ENCODE measurements at regions not wholly inside any gene's neighbourhood (a gene's known extent, or its start where the extent isn't known, plus 50 kb on each side); places are given as distances from the start of the nearest gene placed in this dataset.
"Not testable (repeated sequence)": the region's sequence is repeated elsewhere in the genome, so short reads cannot be mapped to it uniquely, and the experiment has no call there.

DNA sequence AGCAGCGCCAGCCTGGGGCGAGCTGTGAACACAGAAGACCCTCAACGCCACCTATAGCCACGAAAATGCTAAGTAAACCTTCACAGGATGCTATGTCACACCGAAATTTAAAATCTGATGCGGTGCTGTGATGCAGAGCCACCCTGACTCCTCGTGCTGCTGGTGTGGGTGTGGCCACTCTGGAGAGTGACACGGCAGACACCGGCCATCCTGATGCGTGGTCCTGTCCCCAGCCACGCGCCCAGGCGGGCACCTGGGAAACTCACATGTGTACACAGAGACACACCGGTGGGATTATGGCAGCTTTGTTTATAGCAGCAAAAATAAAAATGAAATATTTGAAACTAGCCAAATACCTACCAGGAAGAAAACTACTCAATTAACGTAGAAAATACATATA is 138.3 kb upstream of the SFSWAP start:
- TF ChIP-seq, protein P1, sequence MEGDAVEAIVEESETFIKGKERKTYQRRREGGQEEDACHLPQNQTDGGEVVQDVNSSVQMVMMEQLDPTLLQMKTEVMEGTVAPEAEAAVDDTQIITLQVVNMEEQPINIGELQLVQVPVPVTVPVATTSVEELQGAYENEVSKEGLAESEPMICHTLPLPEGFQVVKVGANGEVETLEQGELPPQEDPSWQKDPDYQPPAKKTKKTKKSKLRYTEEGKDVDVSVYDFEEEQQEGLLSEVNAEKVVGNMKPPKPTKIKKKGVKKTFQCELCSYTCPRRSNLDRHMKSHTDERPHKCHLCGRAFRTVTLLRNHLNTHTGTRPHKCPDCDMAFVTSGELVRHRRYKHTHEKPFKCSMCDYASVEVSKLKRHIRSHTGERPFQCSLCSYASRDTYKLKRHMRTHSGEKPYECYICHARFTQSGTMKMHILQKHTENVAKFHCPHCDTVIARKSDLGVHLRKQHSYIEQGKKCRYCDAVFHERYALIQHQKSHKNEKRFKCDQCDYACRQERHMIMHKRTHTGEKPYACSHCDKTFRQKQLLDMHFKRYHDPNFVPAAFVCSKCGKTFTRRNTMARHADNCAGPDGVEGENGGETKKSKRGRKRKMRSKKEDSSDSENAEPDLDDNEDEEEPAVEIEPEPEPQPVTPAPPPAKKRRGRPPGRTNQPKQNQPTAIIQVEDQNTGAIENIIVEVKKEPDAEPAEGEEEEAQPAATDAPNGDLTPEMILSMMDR (IDR thresholded peaks at IDR 0.05; ENCODE audit: borderline replicate concordance, control extremely low read depth, extremely low read depth, insufficient read depth, missing control alignments): no peak
- in situ Hi-C loops (cut with MboI; ENCODE audit: low sequenced_read_pairs, unreplicated experiment): no loop called here

DNA sequence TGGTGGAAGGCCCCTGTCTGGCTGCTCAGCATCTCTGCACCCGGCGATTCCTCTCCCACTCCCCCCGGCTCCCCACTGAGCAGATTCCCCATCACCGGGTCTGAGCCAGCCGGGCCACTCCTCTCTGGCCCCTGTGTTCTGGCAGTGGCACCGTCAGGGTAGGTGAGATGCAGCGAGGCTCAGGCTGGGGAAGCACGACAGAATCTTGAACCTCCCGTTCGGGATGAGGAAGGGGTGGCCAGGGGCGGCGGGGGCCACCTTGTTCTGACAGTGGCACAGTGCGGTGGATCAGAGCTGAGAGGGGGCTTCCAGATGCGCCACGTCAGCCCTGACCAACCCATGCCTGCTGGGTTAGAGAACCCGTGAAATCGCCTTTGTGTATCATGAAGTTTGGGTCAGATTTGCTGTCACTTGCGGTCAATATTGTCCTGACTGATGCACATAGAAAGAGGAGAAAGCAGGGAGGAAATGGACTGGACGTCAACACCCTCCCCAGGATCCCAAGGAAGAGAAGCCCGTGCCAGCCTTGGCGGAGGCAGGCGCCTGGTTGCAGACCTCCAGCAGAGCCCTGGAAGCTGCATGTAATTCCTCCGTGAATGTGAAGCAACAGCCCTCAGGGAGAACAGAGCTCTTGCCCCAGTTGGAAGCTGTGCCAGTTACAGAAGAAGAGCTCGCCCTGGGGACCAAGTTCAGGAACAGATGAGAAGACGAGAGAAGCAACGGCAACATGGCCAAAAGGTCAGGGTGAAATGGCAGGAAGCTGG is 137.1 kb upstream of the SFSWAP start:
- in situ Hi-C loops (cut with MboI; ENCODE audit: low sequenced_read_pairs, unreplicated experiment): no loop called here
- no peak for DNase-seq (ENCODE audit: low spot score)
- TF ChIP-seq, protein P1 (IDR thresholded peaks at IDR 0.05; ENCODE audit: borderline replicate concordance, control extremely low read depth, extremely low read depth, insufficient read depth, missing control alignments): no peak

More for the DNA sequence above, 138.3 kb upstream of the SFSWAP start:
- no peak for DNase-seq (ENCODE audit: low spot score)

DNA sequence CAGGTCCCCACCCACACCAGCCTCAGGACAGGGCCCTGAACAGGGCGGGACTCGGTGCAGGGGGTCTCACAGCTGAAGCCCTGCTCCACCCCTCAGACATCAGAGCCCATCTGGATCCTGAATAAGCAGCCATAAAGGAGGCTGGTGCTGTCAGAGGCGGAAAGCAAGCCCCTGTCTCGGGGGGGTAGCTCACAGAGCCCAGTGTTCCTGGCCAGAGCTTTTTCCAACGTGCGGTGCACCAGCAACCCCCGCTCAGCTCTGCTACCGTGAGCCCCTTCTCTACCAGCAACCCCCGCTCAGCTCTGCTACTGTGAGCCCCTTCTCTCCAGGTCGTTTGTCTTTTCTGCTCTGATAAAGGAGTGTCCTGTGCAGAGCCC is 136.5 kb upstream of the SFSWAP start:
- in situ Hi-C loops (cut with MboI; ENCODE audit: low sequenced_read_pairs, unreplicated experiment): no loop called here
- TF ChIP-seq, protein P1 (IDR thresholded peaks at IDR 0.05; ENCODE audit: borderline replicate concordance, control extremely low read depth, extremely low read depth, insufficient read depth, missing control alignments): no peak
- no peak for DNase-seq (ENCODE audit: low spot score)

DNA sequence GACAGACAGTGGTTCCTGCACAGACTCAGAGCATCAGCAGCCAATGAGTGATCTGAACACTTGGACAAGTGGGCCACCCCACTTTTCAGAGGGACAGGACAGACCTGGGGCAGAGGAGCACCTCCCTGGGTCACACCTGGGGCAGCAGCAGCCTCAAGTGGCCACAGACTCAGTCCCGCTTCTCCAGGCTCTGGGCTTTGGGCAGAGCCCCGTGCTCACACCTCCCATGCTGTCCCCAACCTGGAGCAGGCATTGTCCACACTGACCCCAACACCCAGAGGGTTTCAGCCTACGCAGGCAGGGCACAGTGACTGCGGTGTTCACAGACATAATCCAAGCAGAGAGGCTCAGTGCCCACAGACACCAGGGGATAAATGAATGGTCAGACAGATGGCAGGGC is 135.5 kb upstream of the SFSWAP start:
- TF ChIP-seq, protein P1 (IDR thresholded peaks at IDR 0.05; ENCODE audit: borderline replicate concordance, control extremely low read depth, extremely low read depth, insufficient read depth, missing control alignments): no peak
- DNase-seq (ENCODE audit: low spot score): no peak
- in situ Hi-C loops (cut with MboI; ENCODE audit: low sequenced_read_pairs, unreplicated experiment): no loop called here

DNA sequence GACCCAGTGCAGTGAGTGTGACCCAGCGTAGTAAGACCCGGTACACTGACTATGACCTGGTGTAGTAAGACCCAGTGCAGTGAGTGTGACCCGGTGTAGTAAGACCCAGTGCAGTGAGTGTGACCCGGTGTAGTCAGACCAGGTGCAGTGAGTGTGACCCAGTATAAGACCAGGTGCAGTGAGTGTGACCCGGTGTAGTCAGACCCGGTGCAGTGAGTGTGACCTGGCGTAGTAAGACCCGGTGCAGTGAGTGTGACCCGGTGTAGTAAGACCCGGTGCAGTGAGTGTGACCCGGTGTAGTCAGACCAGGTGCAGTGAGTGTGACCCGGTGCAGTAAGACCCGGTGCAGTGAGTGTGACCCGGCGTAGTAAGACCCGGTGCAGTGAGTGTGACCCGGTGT is 134.2 kb upstream of the SFSWAP start:
- in situ Hi-C loops (cut with MboI; ENCODE audit: low sequenced_read_pairs, unreplicated experiment); DNase-seq (ENCODE audit: low spot score): not testable (repeated sequence)

DNA sequence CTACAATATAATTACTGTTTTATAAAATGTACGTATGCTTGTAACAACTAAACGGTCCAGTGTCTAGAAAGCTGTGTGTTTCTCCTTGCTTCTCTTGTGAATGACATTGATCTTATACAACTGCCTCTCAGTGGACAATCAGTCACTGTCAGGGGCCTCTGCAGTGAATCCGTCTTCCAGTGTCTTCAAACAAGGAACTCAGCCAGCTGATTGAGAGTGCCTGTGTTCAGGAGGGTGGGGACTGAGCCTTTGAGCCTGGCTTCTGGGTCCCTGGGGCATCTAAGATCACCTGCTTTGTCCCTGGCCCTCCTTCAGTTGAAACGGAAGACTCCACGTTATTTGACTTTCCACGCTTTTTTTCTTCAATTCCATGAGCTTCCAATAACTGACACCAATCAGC is 133.1 kb upstream of the SFSWAP start:
- DNase-seq (ENCODE audit: low spot score): no peak

DNA sequence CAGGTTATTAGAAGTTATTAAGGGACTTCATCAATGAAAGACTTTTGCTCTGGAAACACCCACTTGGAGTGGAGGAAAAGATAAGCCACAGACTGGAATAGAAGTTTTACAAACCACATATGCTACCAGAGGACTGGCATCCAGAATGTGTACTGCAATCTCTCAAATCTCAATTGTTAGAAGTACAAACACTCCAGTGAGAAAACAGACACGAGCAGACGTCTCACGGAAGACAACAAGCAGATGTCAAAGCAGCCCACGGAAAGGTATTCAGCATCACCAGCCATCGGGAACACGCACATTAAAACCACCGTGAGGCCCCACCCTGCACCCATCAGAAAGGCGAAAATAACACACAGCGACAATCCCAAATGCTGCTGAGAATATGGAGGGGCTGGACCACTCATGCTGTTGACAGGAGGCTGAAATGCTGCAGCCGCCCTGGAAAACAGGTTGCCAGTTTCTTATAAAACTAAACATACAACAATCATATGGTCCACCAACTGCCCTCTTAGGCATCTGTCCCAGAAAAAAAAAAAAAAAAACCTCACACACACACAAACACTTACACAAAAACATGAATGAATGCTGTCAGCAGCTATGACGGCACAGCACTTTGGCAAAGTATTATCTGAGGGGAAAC is 131.9 kb upstream of the SFSWAP start:
- no peak for DNase-seq (ENCODE audit: low spot score)
- TF ChIP-seq, protein P1 (IDR thresholded peaks at IDR 0.05; ENCODE audit: borderline replicate concordance, control extremely low read depth, extremely low read depth, insufficient read depth, missing control alignments): no peak
- in situ Hi-C loops (cut with MboI; ENCODE audit: low sequenced_read_pairs, unreplicated experiment): no loop called here

More for the DNA sequence above, 133.1 kb upstream of the SFSWAP start:
- in situ Hi-C loops (cut with MboI; ENCODE audit: low sequenced_read_pairs, unreplicated experiment): no loop called here
- TF ChIP-seq, protein P1 (IDR thresholded peaks at IDR 0.05; ENCODE audit: borderline replicate concordance, control extremely low read depth, extremely low read depth, insufficient read depth, missing control alignments): no peak

All from GM13976 (cell line).